ENCODE measurements at regions not wholly inside any gene's neighbourhood (a gene's known extent, or its start where the extent isn't known, plus 50 kb on each side); places are given as distances from the start of the nearest gene placed in this dataset.
"Not testable (repeated sequence)": the region's sequence is repeated elsewhere in the genome, so short reads cannot be mapped to it uniquely, and the experiment has no call there.

DNA sequence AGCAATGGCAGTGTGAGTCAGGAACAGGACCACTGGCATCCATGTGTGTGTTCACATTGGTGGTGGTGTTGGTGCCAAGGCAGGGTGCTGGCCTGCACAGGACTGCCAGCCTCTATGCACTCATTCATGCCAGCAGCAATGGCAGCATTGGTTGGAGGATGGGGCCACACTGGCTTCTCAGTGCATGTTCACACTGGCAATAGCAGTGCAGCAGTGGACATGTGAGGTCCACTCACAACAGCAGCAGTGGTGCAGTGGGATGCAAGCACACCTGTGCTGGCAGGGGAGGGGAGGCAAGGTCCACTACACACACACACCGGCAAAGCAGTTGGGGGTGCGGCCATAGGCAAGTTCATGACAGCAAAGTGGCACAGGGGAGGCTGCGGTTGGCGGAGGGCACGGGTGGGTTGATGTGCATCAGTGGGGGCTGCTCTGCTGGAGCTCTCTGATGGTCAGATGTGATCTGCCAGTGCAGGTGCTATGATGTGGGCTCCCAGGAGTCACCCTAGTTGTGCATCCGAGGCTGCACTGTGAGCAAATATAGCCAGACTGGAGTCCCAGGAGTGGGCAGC is 57.8 kb upstream of the TNKS2 start:
- no peaks in the 10 kb centered on the region for H3K9me3 ChIP-seq (ENCODE audit: control insufficient read depth, insufficient read depth, low read depth, low read length)
- TF ChIP-seq CTCF (IDR thresholded peaks at IDR 0.05) = no peak
- no peak for TF ChIP-seq SIN3A (IDR thresholded peaks at IDR 0.05; ENCODE audit: borderline replicate concordance, insufficient read depth, low read depth, low read length)
- TF ChIP-seq TCF7L2 (IDR thresholded peaks at IDR 0.05; ENCODE audit: low read depth, low read length) = no peak
- no peak for TF ChIP-seq POLR2AphosphoS5 (IDR thresholded peaks at IDR 0.05; ENCODE audit: low read depth, low read length)
- no peak for TF ChIP-seq REST (IDR thresholded peaks at IDR 0.05; ENCODE audit: insufficient read depth in 1 of 2, low read depth in 2 of 2, low read length in 1 of 2)
- POLR2A ChIA-PET = no interaction called here
- in situ Hi-C loops (cut with HindIII; ENCODE audit: low pct_unique_long_range_greater_than_20kb, low sequenced_read_pairs) (no loop called here), intact Hi-C loops (cut with micrococcal nuclease; ENCODE audit: unreplicated experiment) (no loop called here)
- BruUV-seq (replicated peaks) = no TSS peak
- H3K4me1 ChIP-seq (ENCODE audit: control insufficient read depth, insufficient read depth, low read length) = 0 out of 2 replicates have a peak, but pooled peaks cover 2% of the 10 kb centered on the region
- CTCF ChIA-PET = no interaction called here
- no peak overlapping the region for H3K4me3 ChIP-seq (ENCODE audit: low read depth in 2 of 2, low read length in 2 of 2)
- no peak overlapping the region for H3K27ac ChIP-seq (ENCODE audit: low read length)
- H3K27me3 ChIP-seq (ENCODE audit: control insufficient read depth, insufficient read depth, low read length) = peaks cover 14% of the 10 kb centered on the region
- DNase-seq (ENCODE audit: low read depth, low spot score) (no peak), ATAC-seq (no peak)
- H3K36me3 ChIP-seq (ENCODE audit: control insufficient read depth, insufficient read depth, low read length) = no peaks in the 10 kb centered on the region

- H3K27ac ChIP-seq (ENCODE audit: low read length); H3K4me1 ChIP-seq (ENCODE audit: control insufficient read depth, insufficient read depth, low read length); ATAC-seq; intact Hi-C loops (cut with micrococcal nuclease; ENCODE audit: unreplicated experiment); POLR2A ChIA-PET; in situ Hi-C loops (cut with HindIII; ENCODE audit: low pct_unique_long_range_greater_than_20kb, low sequenced_read_pairs); CTCF ChIA-PET; BruUV-seq (replicated peaks); H3K36me3 ChIP-seq (ENCODE audit: control insufficient read depth, insufficient read depth, low read length); H3K27me3 ChIP-seq (ENCODE audit: control insufficient read depth, insufficient read depth, low read length); H3K4me3 ChIP-seq (ENCODE audit: low read depth in 2 of 2, low read length in 2 of 2); H3K9me3 ChIP-seq (ENCODE audit: control insufficient read depth, insufficient read depth, low read depth, low read length); DNase-seq (ENCODE audit: low read depth, low spot score): not testable (repeated sequence)
Measured at GRCh38 chr10:91732265-91732664, 66.0 kb upstream of the TNKS2 start.

DNA sequence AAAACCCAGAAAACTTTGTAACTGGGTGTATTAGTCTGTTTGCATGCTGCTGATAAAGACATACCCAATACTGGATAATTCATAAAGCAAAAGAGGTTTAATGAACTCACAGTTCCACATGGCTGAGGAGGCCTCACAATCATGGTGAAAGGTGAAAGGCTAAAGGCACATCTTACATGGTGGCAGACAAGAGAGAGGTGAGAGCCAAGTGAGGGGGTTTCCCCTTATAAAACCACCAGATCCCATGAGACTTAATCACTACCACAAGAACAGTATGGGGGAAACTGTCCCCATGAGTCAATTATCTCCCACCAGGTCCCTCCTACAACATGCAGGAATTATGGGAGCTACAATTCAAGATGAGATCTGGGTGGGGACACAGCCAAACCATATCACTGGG is 68.9 kb upstream of the TNKS2 start:
- BruUV-seq (replicated peaks); in situ Hi-C loops (cut with HindIII; ENCODE audit: low pct_unique_long_range_greater_than_20kb, low sequenced_read_pairs): not testable (repeated sequence)

More for the DNA sequence above, 68.9 kb upstream of the TNKS2 start:
- CTCF ChIA-PET = interaction anchor here (0.6 kb wide), 1 partner anchor 95 kb away, joined by 3 read pairs; no protein-coding TSS in a partner anchor
- peaks cover 21% of the 10 kb centered on the region for H3K27me3 ChIP-seq (ENCODE audit: control insufficient read depth, insufficient read depth, low read length)
- H3K4me1 ChIP-seq (ENCODE audit: control insufficient read depth, insufficient read depth, low read length); H3K27ac ChIP-seq (ENCODE audit: low read length); DNase-seq (ENCODE audit: low read depth, low spot score); ATAC-seq; POLR2A ChIA-PET; intact Hi-C loops (cut with micrococcal nuclease; ENCODE audit: unreplicated experiment); H3K4me3 ChIP-seq (ENCODE audit: low read depth in 2 of 2, low read length in 2 of 2); H3K9me3 ChIP-seq (ENCODE audit: control insufficient read depth, insufficient read depth, low read depth, low read length); H3K36me3 ChIP-seq (ENCODE audit: control insufficient read depth, insufficient read depth, low read length): not testable (repeated sequence)

All from Panc1 (cell line).